Psoas muscle (tissue), 7 donors: ENCODE measurements at regions not wholly inside any gene's neighbourhood (a gene's known extent, or its start where the extent isn't known, plus 50 kb on each side); places are given as distances from the start of the nearest gene placed in this dataset.

Experiments used
- ATAC-seq, 4 donors: fragments of 200-7000 bp; cut with Tn5 transposase; one replicate each; pipeline ENCODE4 v1.9.1; 2020; ENCODE audit warnings: moderate library complexity in 3 of 4, mild to moderate bottlenecking in 2 of 4
- DNase-seq, 2 donors: peaks; one replicate each; pipeline ENCODE4 v3.0.0-alpha.2; 2020
- H3K27ac ChIP-seq: fragments of 200-600 bp; one replicate; pipeline ENCODE4 v1.8.0; 2022
- H3K27me3 ChIP-seq, 3 donors: fragments of 200-600 bp in 1 of 3; one replicate each; pipeline versions ENCODE4 v1.6.1 to v1.8.0; 2013 to 2022; ENCODE audit warnings: low read length in 2 of 3, mild to moderate bottlenecking in 2 of 3, moderate library complexity in 1 of 3; ENCODE audit not compliant: insufficient read depth in 3 of 3
- H3K36me3 ChIP-seq, 2 donors: fragments of 200-600 bp in 1 of 2; one replicate each; pipeline versions ENCODE4 v1.6.1 to v1.8.0; 2013 to 2022; ENCODE audit warnings: low read depth in 1 of 2, mild to moderate bottlenecking in 1 of 2, moderate library complexity in 1 of 2; ENCODE audit not compliant: insufficient read depth in 1 of 2
- H3K4me1 ChIP-seq: fragments of 200-600 bp; one replicate; pipeline ENCODE4 v1.8.0; 2022
- H3K4me3 ChIP-seq: fragments of 200-600 bp; one replicate; pipeline ENCODE4 v1.8.0; 2022; ENCODE audit warnings: mild to moderate bottlenecking
- H3K9me3 ChIP-seq: fragments of 200-600 bp; one replicate; pipeline ENCODE4 v1.8.0; 2022
- WGBS, 3 donors: extraction: QIAGEN DNeasy Blood & Tissue Kit; methylation state at CpG; one replicate each; pipeline versions ENCODE4 v1.1.6 to v1.1.7; 2013; 5-methylcytosine and 5-hydroxymethylcytosine counted together
- intact Hi-C, 2 donors: fragments of 100-400 bp; cut with DNase I; formaldehyde crosslinking; loops; one replicate each; pipeline versions ENCODE4 v1.11.0 to v1.14.2; 2022
- TF ChIP-seq, protein P1 (sequence below): fragments of 200-600 bp; IDR thresholded peaks from one replicate; pipeline ENCODE4 v1.8.0; 2022; ENCODE audit warnings: antibody characterized with exemption
- donor health status: healthy with polysubstance abuse.
- donor health status: DM: no; HTN: no; CAD: no; lungs with moderate emphysema.
- donor health status: Bipolar disorder and iron deficiency.
- donor health status: healthy.
- donor health status: DM: yes; HTN: yes; CAD: no.
- donor health status: DM: no; HTN: no; CAD: no.
- donor health status: DM: yes; HTN: yes; CAD: no.

DNA sequence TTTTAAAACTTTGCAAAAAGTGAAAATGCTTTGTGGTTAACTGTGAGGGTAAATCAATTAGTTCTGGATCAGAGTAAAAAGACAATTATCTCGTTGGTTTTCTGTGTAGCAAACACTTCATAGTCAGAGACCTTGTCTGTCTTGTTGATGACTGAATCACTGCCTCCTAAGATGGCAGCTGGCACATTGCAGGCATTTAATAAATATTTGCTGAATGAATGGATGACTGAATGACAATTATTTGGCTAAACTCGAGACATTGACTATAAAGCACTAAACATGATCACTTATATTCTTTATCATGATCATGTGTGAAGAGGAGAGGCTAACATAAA, 96.2 kb downstream of the MAIP1 start:
- intact Hi-C loops: no loop called here
- H3K27ac ChIP-seq: no peak overlapping the region
- no peaks in the 10 kb centered on the region for H3K4me1 ChIP-seq
- H3K9me3 ChIP-seq: no peaks in the 10 kb centered on the region
- no peaks in the 10 kb centered on the region for H3K36me3 ChIP-seq
- H3K27me3 ChIP-seq: no peaks in the 10 kb centered on the region
- ATAC-seq: no peak
- WGBS, 3 donors: 53 to 69% (median 57%) methylated on average over 2 of the region's 2 CpGs
- H3K4me3 ChIP-seq: no peak overlapping the region
- no peak for DNase-seq
- TF ChIP-seq, protein P1, sequence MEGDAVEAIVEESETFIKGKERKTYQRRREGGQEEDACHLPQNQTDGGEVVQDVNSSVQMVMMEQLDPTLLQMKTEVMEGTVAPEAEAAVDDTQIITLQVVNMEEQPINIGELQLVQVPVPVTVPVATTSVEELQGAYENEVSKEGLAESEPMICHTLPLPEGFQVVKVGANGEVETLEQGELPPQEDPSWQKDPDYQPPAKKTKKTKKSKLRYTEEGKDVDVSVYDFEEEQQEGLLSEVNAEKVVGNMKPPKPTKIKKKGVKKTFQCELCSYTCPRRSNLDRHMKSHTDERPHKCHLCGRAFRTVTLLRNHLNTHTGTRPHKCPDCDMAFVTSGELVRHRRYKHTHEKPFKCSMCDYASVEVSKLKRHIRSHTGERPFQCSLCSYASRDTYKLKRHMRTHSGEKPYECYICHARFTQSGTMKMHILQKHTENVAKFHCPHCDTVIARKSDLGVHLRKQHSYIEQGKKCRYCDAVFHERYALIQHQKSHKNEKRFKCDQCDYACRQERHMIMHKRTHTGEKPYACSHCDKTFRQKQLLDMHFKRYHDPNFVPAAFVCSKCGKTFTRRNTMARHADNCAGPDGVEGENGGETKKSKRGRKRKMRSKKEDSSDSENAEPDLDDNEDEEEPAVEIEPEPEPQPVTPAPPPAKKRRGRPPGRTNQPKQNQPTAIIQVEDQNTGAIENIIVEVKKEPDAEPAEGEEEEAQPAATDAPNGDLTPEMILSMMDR: no peak

DNA sequence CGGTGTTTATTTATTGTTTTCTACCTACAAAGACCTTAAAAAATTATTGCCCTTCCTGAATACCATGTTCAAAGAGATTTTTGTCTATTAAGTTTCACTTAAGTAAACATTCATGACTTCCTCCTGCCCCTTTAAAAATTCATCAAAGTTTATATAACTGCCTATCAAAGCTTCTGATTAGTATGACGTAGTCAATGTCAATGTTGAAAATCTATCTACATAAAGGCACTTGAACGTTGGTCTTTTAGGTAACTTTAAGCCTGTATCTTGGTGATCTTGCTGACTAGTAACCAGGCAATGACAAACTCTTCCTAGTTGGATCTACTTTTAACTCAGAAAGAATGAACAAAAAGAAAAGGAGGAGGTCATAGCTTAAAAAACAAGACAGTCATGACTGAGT, 97.2 kb downstream of the MAIP1 start:
- no peaks in the 10 kb centered on the region for H3K9me3 ChIP-seq
- TF ChIP-seq, protein P1: no peak
- H3K4me3 ChIP-seq: no peak overlapping the region
- ATAC-seq (no peak), DNase-seq (no peak)
- 68 to 83% (median 82%) methylated on average over 3 of the region's 3 CpGs for WGBS, 3 donors
- no peaks in the 10 kb centered on the region for H3K4me1 ChIP-seq
- intact Hi-C loops: no loop called here
- no peaks in the 10 kb centered on the region for H3K27me3 ChIP-seq
- H3K36me3 ChIP-seq: no peaks in the 10 kb centered on the region
- no peak overlapping the region for H3K27ac ChIP-seq

DNA sequence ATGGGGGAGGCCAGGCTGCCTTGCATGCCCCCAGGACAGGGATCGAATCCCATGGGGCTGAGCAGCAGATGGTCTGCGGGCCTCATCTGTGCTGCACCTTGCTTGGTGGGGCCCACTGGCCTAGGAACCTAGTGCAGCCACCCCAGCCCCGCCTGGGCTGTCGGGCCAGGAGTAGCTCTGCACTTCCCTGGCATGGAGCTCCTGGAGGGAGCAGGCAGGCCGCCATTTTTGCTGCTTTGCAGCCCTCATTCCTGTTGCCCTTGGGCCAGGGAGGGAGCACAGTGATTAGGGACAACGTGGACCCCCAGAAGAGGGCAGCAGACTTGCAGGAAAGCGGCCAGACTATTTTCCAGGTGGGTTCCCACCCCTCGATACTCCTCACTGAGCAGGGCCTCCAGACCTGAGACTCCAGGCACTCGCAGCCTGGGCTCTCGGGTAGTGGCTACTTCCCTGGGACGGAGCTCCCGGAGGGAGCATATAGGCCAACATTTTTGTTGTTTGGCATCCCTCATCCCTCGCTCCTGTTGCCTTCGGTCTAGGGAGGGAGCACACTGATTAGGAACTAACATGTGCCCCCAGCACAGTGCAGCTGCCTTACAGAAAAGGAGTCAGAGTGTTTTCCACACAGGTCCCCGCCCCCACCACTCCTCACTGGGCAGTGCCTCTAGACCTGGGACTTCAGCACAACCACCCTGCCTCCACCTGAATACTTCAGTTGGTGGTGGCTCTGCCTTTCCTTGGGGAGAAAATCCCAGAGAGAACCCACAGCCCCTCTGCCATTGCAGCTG, 99.5 kb downstream of the MAIP1 start:
- Histone ChIP-seq H3K27ac (no peak overlapping the region), H3K4me1 (no peaks in the 10 kb centered on the region), H3K4me3 (no peak overlapping the region), H3K36me3 (no peaks in the 10 kb centered on the region), H3K27me3 (no peaks in the 10 kb centered on the region), H3K9me3 (no peaks in the 10 kb centered on the region)
- DNase-seq: no peak
- intact Hi-C loops: no loop called here
- WGBS, 3 donors: 92 to 93% (median 92%) methylated on average over 15 of the region's 15 CpGs
- no peak for ATAC-seq
- TF ChIP-seq, protein P1: no peak

DNA sequence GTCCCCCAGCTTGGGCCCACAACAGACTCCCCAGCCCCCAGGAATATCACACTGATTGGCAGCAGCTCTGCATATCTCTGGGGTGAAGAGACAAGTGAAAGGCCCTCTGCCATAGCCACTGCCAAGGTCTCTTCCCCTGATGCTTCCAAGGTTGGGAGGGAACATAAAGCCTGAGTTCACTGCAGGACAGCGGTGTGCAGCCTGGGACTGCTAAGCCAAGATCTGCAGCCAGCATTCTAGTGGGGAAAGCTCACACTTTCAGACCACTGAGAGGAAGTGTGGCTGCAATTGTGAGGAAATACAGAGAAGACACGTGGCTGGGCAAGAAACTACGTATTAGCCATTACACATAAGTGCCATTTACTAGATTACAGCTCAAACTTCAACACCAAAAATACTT, 100.7 kb downstream of the MAIP1 start:
- Histone ChIP-seq H3K4me3 (no peak overlapping the region), H3K27me3 (no peaks in the 10 kb centered on the region), H3K4me1 (no peaks in the 10 kb centered on the region), H3K36me3 (no peaks in the 10 kb centered on the region), H3K27ac (no peak overlapping the region), H3K9me3 (no peaks in the 10 kb centered on the region)
- ATAC-seq (peak in 1 of 4 donors; percentile 19), DNase-seq (no peak)
- TF ChIP-seq, protein P1: no peak
- intact Hi-C loops: no loop called here
- WGBS, 3 donors: 17 to 21% (median 17%) methylated on average over 3 of the region's 3 CpGs

DNA sequence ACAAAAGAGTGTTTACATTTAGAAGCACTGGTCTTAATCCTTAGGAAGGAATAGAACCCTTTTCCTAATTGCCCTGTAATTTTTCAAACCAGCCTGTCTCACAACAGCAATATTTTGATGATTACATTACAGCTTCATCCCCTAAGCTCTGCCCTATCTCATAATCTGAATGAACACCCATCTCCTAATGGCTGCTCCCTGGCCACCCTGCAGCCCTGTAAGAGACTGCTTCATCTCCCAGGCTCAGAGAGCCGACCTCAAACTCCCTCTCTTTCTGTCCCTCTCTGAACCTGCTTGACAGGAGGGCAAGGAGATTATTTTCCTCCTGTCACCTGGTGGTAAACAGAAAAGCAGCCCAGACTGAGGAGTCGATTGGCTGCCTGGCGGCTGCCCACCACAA, 107.8 kb downstream of the MAIP1 start:
- Histone ChIP-seq H3K4me3 (no peak overlapping the region), H3K4me1 (peaks cover 5% of the 10 kb centered on the region), H3K36me3 (no peaks in the 10 kb centered on the region), H3K27ac (no peak overlapping the region), H3K9me3 (no peaks in the 10 kb centered on the region), H3K27me3 (no peaks in the 10 kb centered on the region)
- no peak for ATAC-seq
- WGBS, 3 donors: 71 to 84% (median 79%) methylated on average over 3 of the region's 3 CpGs
- TF ChIP-seq, protein P1: no peak
- no peak for DNase-seq
- intact Hi-C loops: no loop called here
